ENCODE measurements at regions not wholly inside any gene's neighbourhood (a gene's known extent, or its start where the extent isn't known, plus 50 kb on each side); places are given as distances from the start of the nearest gene placed in this dataset.

GRCh38 chr5:39880985-39881384, 456.2 kb upstream of the DAB2 start:
- no peak for DNase-seq (ENCODE audit: low read depth)

- DNase-seq (ENCODE audit: low read depth), result no peak
Measured at GRCh38 chr5:39877479-39877878, 452.7 kb upstream of the DAB2 start.

- no peak for DNase-seq (ENCODE audit: low read depth)
Measured at GRCh38 chr5:39876146-39876545, 451.4 kb upstream of the DAB2 start.

GRCh38 chr5:39870137-39870536, 445.4 kb upstream of the DAB2 start:
- no peak for DNase-seq (ENCODE audit: low read depth)

GRCh38 chr5:39869396-39869795, 444.6 kb upstream of the DAB2 start:
- DNase-seq (ENCODE audit: low read depth), result no peak

GRCh38 chr5:39867923-39868322, 443.1 kb upstream of the DAB2 start:
- no peak for DNase-seq (ENCODE audit: low read depth)

GRCh38 chr5:39863926-39864552, 439.3 kb upstream of the DAB2 start:
- DNase-seq (ENCODE audit: low read depth), result no peak

- DNase-seq (ENCODE audit: low read depth), result no peak
Measured at GRCh38 chr5:39857041-39857440, 432.3 kb upstream of the DAB2 start.

GRCh38 chr5:39854771-39855410, 430.1 kb upstream of the DAB2 start:
- DNase-seq (ENCODE audit: low read depth), result no peak

GRCh38 chr5:39850291-39850690, 425.5 kb upstream of the DAB2 start:
- no peak for DNase-seq (ENCODE audit: low read depth)

- DNase-seq (ENCODE audit: low read depth), result no peak
Measured at GRCh38 chr5:39846144-39846543, 421.4 kb upstream of the DAB2 start.

GRCh38 chr5:39843767-39844166, 419.0 kb upstream of the DAB2 start:
- DNase-seq (ENCODE audit: low read depth), result no peak

GRCh38 chr5:39835371-39835770, 410.6 kb upstream of the DAB2 start:
- DNase-seq (ENCODE audit: low read depth), result no peak

GRCh38 chr5:39829441-39829840, 404.7 kb upstream of the DAB2 start:
- no peak for DNase-seq (ENCODE audit: low read depth)

GRCh38 chr5:39826051-39826450, 401.3 kb upstream of the DAB2 start:
- no peak for DNase-seq (ENCODE audit: low read depth)

- DNase-seq (ENCODE audit: low read depth), result no peak
Measured at GRCh38 chr5:39825301-39825700, 400.5 kb upstream of the DAB2 start.

- no peak for DNase-seq (ENCODE audit: low read depth)
Measured at GRCh38 chr5:39822020-39822419, 397.2 kb upstream of the DAB2 start.

GRCh38 chr5:39816866-39817265, 392.1 kb upstream of the DAB2 start:
- no peak for DNase-seq (ENCODE audit: low read depth)

GRCh38 chr5:39816156-39816845, 391.5 kb upstream of the DAB2 start:
- DNase-seq (ENCODE audit: low read depth), result no peak

- no peak for DNase-seq (ENCODE audit: low read depth)
Measured at GRCh38 chr5:39815711-39816110, 390.9 kb upstream of the DAB2 start.

- DNase-seq (ENCODE audit: low read depth), result no peak
Measured at GRCh38 chr5:39811381-39811780, 386.6 kb upstream of the DAB2 start.

GRCh38 chr5:39808656-39809055, 383.9 kb upstream of the DAB2 start:
- DNase-seq (ENCODE audit: low read depth), result no peak

GRCh38 chr5:39801306-39801705, 376.5 kb upstream of the DAB2 start:
- no peak for DNase-seq (ENCODE audit: low read depth)

Data from CMK (cell line).